ENCODE measurements at regions not wholly inside any gene's neighbourhood (a gene's known extent, or its start where the extent isn't known, plus 50 kb on each side); places are given as distances from the start of the nearest gene placed in this dataset.

DNA sequence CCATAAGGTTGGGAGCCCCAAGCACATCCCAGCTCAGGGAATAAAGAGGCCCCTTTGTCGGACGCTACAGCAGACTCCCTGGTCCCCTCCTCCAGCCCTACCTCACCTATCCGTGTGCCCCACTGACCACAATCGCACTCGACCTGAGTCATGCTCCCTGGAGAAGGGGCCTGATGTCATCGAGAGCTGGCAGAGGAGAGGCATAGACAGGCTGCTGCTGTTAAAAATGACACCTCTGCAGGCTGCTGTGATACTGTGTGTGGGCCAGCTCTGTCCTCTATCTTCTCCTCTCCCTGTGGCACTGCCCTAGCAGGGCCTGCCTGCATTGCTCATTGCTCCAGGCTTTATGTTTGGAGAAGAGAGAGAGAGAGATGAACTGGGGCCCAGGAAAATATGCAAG, 123.4 kb upstream of the SYT13 start:
- Histone ChIP-seq H4K91ac (ENCODE audit: insufficient read depth, low read depth, low read length) (no peak overlapping the region), H2BK20ac (ENCODE audit: low read depth, low read length) (no peak overlapping the region), H2BK120ac (ENCODE audit: low read depth, low read length) (no peak overlapping the region), H2BK5ac (ENCODE audit: low read depth, low read length, poor library complexity, severe bottlenecking) (no peak overlapping the region), H4K8ac (ENCODE audit: low read depth in 2 of 2, low read length in 2 of 2) (no peak overlapping the region), H2AK9ac (replicated peaks; ENCODE audit: low read depth, low read length, poor library complexity) (no peak overlapping the region), H3K18ac (ENCODE audit: low read depth, low read length) (no peak overlapping the region), H3K4me3 (ENCODE audit: insufficient read depth, low read depth, low read length) (no peak overlapping the region), H3K4me1 (ENCODE audit: control insufficient read depth, insufficient read depth, low read length) (no peaks in the 10 kb centered on the region), H3K27ac (ENCODE audit: insufficient read depth, low read length) (no peak overlapping the region), H2AFZ (replicated peaks; ENCODE audit: low read length, poor library complexity) (no peak overlapping the region), H2BK15ac (ENCODE audit: low read depth, low read length) (no peak overlapping the region), H2AK5ac (ENCODE audit: low read depth, low read length) (no peak overlapping the region), H3K9me1 (ENCODE audit: insufficient read depth, low read length) (no peaks in the 10 kb centered on the region; the same call in 1 of the 2 replicates), H3K56ac (ENCODE audit: extremely low read depth, insufficient read depth, low read length) (no peak overlapping the region), H3K4ac (ENCODE audit: low read depth, low read length) (no peak overlapping the region), H3K14ac (replicated peaks; ENCODE audit: low read depth, low read length) (no peak overlapping the region), H3K9ac (ENCODE audit: low read depth, low read length) (no peak overlapping the region), H3K9me3 (ENCODE audit: control insufficient read depth, insufficient read depth, low read length) (no peaks in the 10 kb centered on the region), H3K79me1 (ENCODE audit: low read depth in 1 of 2, low read length in 2 of 2) (no peaks in the 10 kb centered on the region), H3K27me3 (ENCODE audit: control insufficient read depth, insufficient read depth, low read length) (peaks cover 11% of the 10 kb centered on the region), H4K20me1 (ENCODE audit: insufficient read depth, low read length) (no peaks in the 10 kb centered on the region), H3K36me3 (ENCODE audit: control insufficient read depth, insufficient read depth, low read length) (no peaks in the 10 kb centered on the region), H4K5ac (ENCODE audit: low read depth, low read length) (no peak overlapping the region), H3K23ac (ENCODE audit: low read depth, low read length) (no peak overlapping the region), H3K4me2 (ENCODE audit: low read depth, low read length) (no peak overlapping the region)
- dilution Hi-C loops (cut with HindIII; ENCODE audit: low sequenced_read_pairs, unreplicated experiment): no loop called here
- BruUV-seq (replicated peaks): no TSS peak
- intact Hi-C loops (cut with micrococcal nuclease): no loop called here
- ChIA-PET POLR2A (ENCODE audit: unreplicated experiment) (no interaction called here), CTCF (no interaction called here)
- in situ Hi-C loops (cut with MboI; ENCODE audit: low sequenced_read_pairs): no loop called here
- no CpG with 5 or more reads among the region's 6 CpGs for WGBS, 2 experiments (ENCODE audit: extremely low coverage in 2 of 2, insufficient read length in 1 of 2)
- no peak for ATAC-seq (ENCODE audit: low read depth)
- DNase-seq: no peak
- TF ChIP-seq MAFK (IDR thresholded peaks at IDR 0.05; ENCODE audit: low read depth, low read length) (no peak), MXI1 (IDR thresholded peaks at IDR 0.05; ENCODE audit: borderline replicate concordance, low read depth, low read length) (no peak), RAD21 (IDR thresholded peaks at IDR 0.05; ENCODE audit: low read length) (no peak), FOS (IDR thresholded peaks at IDR 0.05; ENCODE audit: low read depth, low read length) (no peak), RFX5 (IDR thresholded peaks at IDR 0.05; ENCODE audit: low read depth, low read length) (no peak), CEBPB (IDR thresholded peaks at IDR 0.05; ENCODE audit: low read depth, low read length) (no peak), POLR2A (IDR thresholded peaks at IDR 0.05; ENCODE audit: low read depth, low read length) (no peak), BHLHE40 (IDR thresholded peaks at IDR 0.05; ENCODE audit: low read depth, low read length) (no peak), SMC3 (IDR thresholded peaks at IDR 0.05; ENCODE audit: low read depth, low read length) (no peak), RCOR1 (IDR thresholded peaks at IDR 0.05; ENCODE audit: insufficient replicate concordance, low read length) (no peak), MAZ (IDR thresholded peaks at IDR 0.05; ENCODE audit: borderline replicate concordance, low read depth, low read length) (no peak)
- TF ChIP-seq, protein P1, sequence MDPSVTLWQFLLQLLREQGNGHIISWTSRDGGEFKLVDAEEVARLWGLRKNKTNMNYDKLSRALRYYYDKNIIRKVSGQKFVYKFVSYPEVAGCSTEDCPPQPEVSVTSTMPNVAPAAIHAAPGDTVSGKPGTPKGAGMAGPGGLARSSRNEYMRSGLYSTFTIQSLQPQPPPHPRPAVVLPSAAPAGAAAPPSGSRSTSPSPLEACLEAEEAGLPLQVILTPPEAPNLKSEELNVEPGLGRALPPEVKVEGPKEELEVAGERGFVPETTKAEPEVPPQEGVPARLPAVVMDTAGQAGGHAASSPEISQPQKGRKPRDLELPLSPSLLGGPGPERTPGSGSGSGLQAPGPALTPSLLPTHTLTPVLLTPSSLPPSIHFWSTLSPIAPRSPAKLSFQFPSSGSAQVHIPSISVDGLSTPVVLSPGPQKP (IDR thresholded peaks at IDR 0.05; ENCODE audit: borderline replicate concordance, low read depth, low read length): no peak
- TF ChIP-seq, protein P2, sequence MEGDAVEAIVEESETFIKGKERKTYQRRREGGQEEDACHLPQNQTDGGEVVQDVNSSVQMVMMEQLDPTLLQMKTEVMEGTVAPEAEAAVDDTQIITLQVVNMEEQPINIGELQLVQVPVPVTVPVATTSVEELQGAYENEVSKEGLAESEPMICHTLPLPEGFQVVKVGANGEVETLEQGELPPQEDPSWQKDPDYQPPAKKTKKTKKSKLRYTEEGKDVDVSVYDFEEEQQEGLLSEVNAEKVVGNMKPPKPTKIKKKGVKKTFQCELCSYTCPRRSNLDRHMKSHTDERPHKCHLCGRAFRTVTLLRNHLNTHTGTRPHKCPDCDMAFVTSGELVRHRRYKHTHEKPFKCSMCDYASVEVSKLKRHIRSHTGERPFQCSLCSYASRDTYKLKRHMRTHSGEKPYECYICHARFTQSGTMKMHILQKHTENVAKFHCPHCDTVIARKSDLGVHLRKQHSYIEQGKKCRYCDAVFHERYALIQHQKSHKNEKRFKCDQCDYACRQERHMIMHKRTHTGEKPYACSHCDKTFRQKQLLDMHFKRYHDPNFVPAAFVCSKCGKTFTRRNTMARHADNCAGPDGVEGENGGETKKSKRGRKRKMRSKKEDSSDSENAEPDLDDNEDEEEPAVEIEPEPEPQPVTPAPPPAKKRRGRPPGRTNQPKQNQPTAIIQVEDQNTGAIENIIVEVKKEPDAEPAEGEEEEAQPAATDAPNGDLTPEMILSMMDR (conservative IDR thresholded peaks at IDR 0.05; ENCODE audit: low read depth, low read length): no peak
- TF ChIP-seq, protein P3, sequence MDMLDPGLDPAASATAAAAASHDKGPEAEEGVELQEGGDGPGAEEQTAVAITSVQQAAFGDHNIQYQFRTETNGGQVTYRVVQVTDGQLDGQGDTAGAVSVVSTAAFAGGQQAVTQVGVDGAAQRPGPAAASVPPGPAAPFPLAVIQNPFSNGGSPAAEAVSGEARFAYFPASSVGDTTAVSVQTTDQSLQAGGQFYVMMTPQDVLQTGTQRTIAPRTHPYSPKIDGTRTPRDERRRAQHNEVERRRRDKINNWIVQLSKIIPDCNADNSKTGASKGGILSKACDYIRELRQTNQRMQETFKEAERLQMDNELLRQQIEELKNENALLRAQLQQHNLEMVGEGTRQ (IDR thresholded peaks at IDR 0.05; ENCODE audit: low read depth, low read length): no peak

Data from IMR-90 (cell line).